ENCODE measurements at regions not wholly inside any gene's neighbourhood (a gene's known extent, or its start where the extent isn't known, plus 50 kb on each side); places are given as distances from the start of the nearest gene placed in this dataset.

GRCh38 chr6:37081042-37081607 lies 75.7 kb downstream of the FGD2 start:
- TF ChIP-seq CTCF (IDR thresholded peaks at IDR 0.05; ENCODE audit: low read depth, low read length, poor library complexity, severe bottlenecking) = no peak
- TF ChIP-seq EZH2phosphoT487 (IDR thresholded peaks at IDR 0.05; ENCODE audit: borderline replicate concordance, low read length) = no peak

Data from DOHH2 (cell line).